HEK293T (cell line): ENCODE measurements at regions not wholly inside any gene's neighbourhood (a gene's known extent, or its start where the extent isn't known, plus 50 kb on each side); places are given as distances from the start of the nearest gene placed in this dataset.

Experiments used
- BHLHE40 ChIP-seq: fragments of 450-650 bp; IDR thresholded peaks from 2 replicates; pipeline ENCODE4 v1.6.1; 2016; ENCODE audit warnings: mild to moderate bottlenecking, moderate library complexity, borderline replicate concordance
- CTBP1 ChIP-seq: fragments of 450-650 bp; IDR thresholded peaks from 2 replicates; pipeline ENCODE4 v1.6.1; 2016; ENCODE audit warnings: borderline replicate concordance
- ELF4 ChIP-seq: fragments of 450-650 bp; IDR thresholded peaks from 2 replicates; pipeline ENCODE4 v1.6.1; 2017; ENCODE audit warnings: antibody characterized with exemption
- FOXA1 ChIP-seq: fragments of 450-650 bp; IDR thresholded peaks from 2 replicates; pipeline ENCODE4 v1.6.1; 2016; ENCODE audit warnings: mild to moderate bottlenecking
- FOXK2 ChIP-seq: fragments of 450-650 bp; IDR thresholded peaks from 2 replicates; pipeline ENCODE4 v1.6.1; 2016; ENCODE audit warnings: mild to moderate bottlenecking
- FOXM1 ChIP-seq: fragments of 450-650 bp; IDR thresholded peaks from 2 replicates; pipeline ENCODE4 v1.6.1; 2017; ENCODE audit warnings: mild to moderate bottlenecking, borderline replicate concordance
- L3MBTL2 ChIP-seq: fragments of 450-650 bp; conservative IDR thresholded peaks from 2 replicates; pipeline ENCODE4 v1.6.1; 2016; ENCODE audit warnings: mild to moderate bottlenecking
- LEF1 ChIP-seq: fragments of 450-650 bp; IDR thresholded peaks from 2 replicates; pipeline ENCODE4 v1.6.1; 2017; ENCODE audit warnings: mild to moderate bottlenecking, borderline replicate concordance
- NFRKB ChIP-seq: fragments of 450-650 bp; IDR thresholded peaks from 2 replicates; pipeline ENCODE4 v1.6.1; 2016; ENCODE audit warnings: mild to moderate bottlenecking, moderate library complexity
- SP1 ChIP-seq: fragments of 450-650 bp; IDR thresholded peaks from 2 replicates; pipeline ENCODE4 v1.6.1; 2017
- SUZ12 ChIP-seq: fragments of 450-650 bp; IDR thresholded peaks from 2 replicates; pipeline ENCODE4 v1.6.1; 2016; ENCODE audit warnings: mild to moderate bottlenecking
- ZNF384 ChIP-seq: fragments of 450-650 bp; IDR thresholded peaks from 2 replicates; pipeline ENCODE4 v1.6.1; 2016
- TF ChIP-seq, protein P1 (sequence below): fragments of 450-650 bp; IDR thresholded peaks from 2 replicates; pipeline ENCODE4 v1.6.1; 2016

DNA sequence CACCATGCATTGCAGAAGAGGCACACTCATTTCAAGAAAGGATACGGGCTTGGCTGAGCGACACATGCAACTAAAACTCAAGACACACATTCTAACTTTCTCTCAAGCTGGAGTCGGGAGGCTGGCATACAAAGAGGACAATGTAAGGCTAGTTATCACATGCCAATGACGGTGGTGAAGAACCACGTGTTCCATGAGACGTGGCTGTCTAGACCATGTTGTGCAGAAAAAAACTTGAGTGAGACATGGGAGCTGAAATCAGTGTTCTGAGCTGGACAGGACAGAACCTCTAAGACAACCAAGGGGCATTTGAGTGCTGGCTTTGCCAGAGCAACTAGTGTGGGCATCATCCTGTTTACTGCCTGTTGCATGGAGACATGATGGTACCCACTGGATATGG lies 193.0 kb upstream of the DPP6 start:
- TF ChIP-seq CTBP1: no peak
- no peak for TF ChIP-seq SUZ12
- TF ChIP-seq BHLHE40: no peak
- TF ChIP-seq ELF4: no peak
- no peak for TF ChIP-seq L3MBTL2
- no peak for TF ChIP-seq NFRKB
- TF ChIP-seq FOXM1: no peak
- no peak for TF ChIP-seq LEF1
- TF ChIP-seq, protein P1, sequence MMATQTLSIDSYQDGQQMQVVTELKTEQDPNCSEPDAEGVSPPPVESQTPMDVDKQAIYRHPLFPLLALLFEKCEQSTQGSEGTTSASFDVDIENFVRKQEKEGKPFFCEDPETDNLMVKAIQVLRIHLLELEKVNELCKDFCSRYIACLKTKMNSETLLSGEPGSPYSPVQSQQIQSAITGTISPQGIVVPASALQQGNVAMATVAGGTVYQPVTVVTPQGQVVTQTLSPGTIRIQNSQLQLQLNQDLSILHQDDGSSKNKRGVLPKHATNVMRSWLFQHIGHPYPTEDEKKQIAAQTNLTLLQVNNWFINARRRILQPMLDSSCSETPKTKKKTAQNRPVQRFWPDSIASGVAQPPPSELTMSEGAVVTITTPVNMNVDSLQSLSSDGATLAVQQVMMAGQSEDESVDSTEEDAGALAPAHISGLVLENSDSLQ: no peak
- TF ChIP-seq SP1: no peak
- TF ChIP-seq ZNF384: no peak
- TF ChIP-seq FOXK2: no peak
- TF ChIP-seq FOXA1: no peak
